SK-N-MC (cell line): ENCODE measurements at regions not wholly inside any gene's neighbourhood (a gene's known extent, or its start where the extent isn't known, plus 50 kb on each side); places are given as distances from the start of the nearest gene placed in this dataset.
"Not testable (repeated sequence)": the region's sequence is repeated elsewhere in the genome, so short reads cannot be mapped to it uniquely, and the experiment has no call there.

ENCODE experiments used
- EZH2 ChIP-seq: fragments of 200-600 bp; sonication (generic); IDR thresholded peaks from one replicate; pipeline ENCODE4 v1.6.1; 2017; ENCODE audit warnings: antibody characterized with exemption
- POLR2AphosphoS5 ChIP-seq: IDR thresholded peaks from 2 replicates; pipeline ENCODE4 v1.6.1; 2012; ENCODE audit warnings: mild to moderate bottlenecking, low read depth, low read length, borderline replicate concordance

GRCh38 chr11:103739074-103739796 is 297.2 kb upstream of the DDI1 start:
- not testable (repeated sequence) for TF ChIP-seq POLR2AphosphoS5, EZH2
